ENCODE measurements at regions not wholly inside any gene's neighbourhood (a gene's known extent, or its start where the extent isn't known, plus 50 kb on each side); places are given as distances from the start of the nearest gene placed in this dataset.

DNA sequence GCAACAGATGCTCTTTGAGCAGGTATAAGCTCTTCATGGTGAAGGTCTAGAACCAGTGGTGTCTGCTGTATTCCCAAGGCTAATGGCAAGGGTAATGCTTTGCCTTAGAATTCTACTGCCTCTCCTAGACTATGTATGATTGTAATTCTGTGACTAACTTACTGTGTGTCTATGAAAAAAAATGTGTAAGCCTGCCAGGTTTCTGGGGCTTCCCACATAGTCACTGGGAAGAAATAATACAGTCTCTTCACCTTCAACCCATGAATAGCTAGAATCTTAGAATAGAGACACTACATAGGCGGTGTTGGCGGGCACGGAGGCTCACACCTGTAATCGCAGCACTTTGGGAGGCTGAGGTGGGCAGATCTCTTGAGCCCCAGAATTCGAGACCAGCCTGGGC is 84.1 kb downstream of the C11orf91 start:
- DNase-seq (ENCODE audit: low spot score): no peak

DNA sequence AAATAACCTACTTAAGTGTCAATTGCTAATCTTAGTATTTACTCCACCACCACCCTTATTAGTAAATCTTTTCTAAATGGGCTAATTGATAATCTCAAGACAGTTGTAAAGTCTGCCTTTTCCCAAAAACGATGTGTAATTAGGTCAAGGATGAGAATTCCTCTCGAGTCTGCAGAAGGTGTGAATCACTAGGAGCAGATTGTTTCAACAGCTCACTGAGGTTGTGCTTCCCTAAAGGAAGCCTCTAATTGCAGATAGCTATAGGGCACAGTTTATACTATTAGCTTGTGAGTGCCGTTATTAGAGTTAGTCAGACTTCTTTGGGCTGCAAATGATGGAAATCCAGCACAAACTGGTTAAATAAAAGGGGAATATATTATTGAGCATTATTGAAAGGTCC is 84.9 kb downstream of the C11orf91 start:
- no peak for DNase-seq (ENCODE audit: low spot score)

DNA sequence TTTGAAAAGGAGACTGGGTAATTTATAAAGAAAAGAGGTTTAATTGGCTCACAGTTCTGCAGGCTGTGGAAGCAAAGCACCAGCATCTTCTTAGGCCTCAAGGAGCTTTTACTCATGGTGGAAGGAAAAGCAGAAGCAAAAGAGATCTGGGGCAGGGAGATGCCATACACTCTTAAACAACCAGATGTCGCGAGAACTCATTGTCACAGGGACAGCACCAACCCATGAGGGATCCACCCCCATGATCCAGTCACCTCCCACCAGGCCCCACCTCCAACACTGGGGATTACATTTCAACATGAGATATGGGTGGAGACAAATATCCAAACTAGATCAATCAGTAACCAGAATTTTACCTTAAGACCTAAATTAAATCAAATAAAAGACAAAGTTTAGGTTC is 87.2 kb downstream of the C11orf91 start:
- no peak for DNase-seq (ENCODE audit: low spot score)

GRCh38 chr11:33610903-33611302 is 89.7 kb downstream of the C11orf91 start:
- DNase-seq (ENCODE audit: low spot score): no peak

- no peak for DNase-seq (ENCODE audit: low spot score)
These were observed 92.2 kb downstream of the C11orf91 start for GRCh38 chr11:33608386-33608785.

DNA sequence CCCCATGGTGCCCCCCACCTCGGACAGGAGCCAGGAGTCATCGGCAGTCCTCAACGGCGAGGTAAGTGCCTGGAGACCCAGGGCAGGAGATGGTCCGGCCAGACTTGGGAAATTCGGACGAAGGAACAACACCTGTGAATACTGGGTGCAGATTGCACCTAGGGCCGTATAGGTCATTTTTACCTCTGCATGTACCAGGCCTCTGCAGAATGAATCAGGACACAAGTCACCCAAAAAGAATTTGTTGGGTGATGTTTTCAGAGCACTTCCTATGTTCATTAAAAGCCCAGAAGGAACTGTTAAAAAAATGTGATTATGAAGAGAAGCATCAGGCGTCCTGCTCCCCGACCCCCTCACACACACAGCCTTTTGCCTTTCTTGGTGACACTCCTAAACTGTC is 93.9 kb downstream of the C11orf91 start:
- no peak for DNase-seq (ENCODE audit: low spot score)

- DNase-seq (ENCODE audit: low spot score): no peak
These were observed 94.9 kb downstream of the C11orf91 start for GRCh38 chr11:33605703-33606102.

- DNase-seq (ENCODE audit: low spot score): no peak
These were observed 102.1 kb downstream of the C11orf91 start for GRCh38 chr11:33598426-33599069.

- DNase-seq (ENCODE audit: low spot score): no peak
These were observed 106.4 kb downstream of the C11orf91 start for GRCh38 chr11:33594188-33594587.

DNA sequence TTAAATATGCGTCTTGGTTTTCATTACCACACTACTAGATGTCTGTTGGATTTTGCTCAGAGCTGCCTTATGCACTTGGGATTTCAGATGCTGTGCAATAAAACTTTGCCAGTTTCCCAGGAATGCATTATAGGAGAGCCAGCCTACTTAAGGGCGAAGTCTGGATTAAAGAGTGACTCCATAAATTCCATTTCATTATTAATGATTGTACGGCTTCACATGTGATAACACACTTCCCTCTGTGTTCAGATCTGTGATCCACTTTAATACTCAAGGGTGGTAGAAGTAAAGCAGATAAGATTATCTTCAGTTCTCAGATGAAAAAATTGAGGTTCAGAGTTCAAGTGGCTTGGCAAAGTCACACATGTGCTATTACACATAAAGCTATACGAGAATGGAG is 110.2 kb downstream of the C11orf91 start:
- no peak for DNase-seq (ENCODE audit: low spot score)

GRCh38 chr11:33588056-33588455 is 112.6 kb downstream of the C11orf91 start:
- no peak for DNase-seq (ENCODE audit: low spot score)

DNA sequence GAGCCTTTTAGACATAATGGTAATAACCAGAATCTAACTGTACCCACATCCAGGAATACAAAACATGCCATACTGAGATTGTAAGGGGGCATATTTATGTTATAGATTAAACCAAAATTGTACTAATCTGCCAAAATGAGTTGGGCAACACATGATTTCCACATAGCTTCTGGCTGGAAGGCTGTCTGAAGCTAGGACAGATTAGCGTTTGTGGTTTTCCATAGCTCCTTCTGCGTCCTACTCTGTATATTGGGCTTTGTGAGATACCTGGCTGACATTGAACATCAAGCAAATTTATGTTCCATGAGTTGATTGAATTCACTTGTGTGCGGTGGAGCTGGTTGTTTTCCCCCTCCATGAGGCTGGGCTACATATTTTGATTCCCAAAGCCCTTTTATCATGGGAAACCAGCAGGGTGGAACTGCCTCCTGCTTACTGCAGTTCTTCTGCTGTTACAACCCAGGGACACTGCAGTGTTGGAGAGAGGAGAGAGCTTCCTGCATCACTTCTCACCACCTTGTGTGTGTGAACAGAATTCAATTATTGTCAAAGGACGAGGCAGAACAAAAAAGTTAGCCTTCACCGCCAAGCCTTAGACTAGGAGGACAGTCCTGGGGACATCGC is 114.9 kb downstream of the C11orf91 start:
- DNase-seq (ENCODE audit: low spot score): no peak

GRCh38 chr11:33582636-33583325 is 117.8 kb downstream of the C11orf91 start:
- no peak for DNase-seq (ENCODE audit: low spot score)

GRCh38 chr11:33579101-33579500 is 121.5 kb downstream of the C11orf91 start:
- no peak for DNase-seq (ENCODE audit: low spot score)

DNA sequence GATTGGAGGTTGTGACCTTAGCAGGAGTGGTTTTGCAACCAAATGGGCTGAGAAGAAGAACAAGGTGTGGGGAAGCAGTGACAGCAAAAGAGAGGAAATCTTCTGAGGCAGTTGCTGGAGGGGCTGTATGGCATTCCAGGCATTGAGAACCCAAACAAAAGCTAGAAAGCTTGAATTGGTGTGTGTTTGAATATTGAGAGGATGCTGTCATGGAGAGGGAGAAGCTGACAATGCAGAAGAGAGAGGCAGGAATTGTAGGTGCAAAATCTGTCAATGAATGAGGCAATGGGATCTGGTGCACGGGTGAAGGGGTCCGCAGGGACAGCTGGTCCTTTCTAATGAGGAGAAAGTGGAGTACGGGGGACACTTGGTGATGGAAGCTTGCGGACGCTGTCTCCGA is 123.4 kb downstream of the C11orf91 start:
- no peak for DNase-seq (ENCODE audit: low spot score)

DNA sequence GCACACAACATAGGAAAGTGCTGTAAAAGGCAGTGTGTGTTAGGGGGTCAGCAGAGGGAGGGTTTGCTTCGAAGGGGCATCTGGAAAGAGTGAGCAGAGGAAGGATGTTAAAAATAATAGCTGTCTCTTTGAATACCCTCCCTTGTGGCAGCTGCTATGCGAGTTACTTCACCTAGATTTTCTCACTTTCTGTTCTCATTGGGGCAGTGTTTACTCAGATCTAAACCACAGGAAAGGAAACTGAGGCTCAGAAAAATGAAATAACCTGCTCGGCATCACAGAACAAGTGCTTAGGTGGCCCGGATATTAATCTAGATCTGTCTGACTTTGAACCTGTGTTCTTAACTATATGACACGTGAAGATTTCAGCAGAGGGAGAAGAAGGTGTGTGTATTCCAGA is 125.3 kb downstream of the C11orf91 start:
- no peak for DNase-seq (ENCODE audit: low spot score)

GRCh38 chr11:33574331-33574730 is 126.3 kb downstream of the C11orf91 start:
- DNase-seq (ENCODE audit: low spot score): no peak

DNA sequence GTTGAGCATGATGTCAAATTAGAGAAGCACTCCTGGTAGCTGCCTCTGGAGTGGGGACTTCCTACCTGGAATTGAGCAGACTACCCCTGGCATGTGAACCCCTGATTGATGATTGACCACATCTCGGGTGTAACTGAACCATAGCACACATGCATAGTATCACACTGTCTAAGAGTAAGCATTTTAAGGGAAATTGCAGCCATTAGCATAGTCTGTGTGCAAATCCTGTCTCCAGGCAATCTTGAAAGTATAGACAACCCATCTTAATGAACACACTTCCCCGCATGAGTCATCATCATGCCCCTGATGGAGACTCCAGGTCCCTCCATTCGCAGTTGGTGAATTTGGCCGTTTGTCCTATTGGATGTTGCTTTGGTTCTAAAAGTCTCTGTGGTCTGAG is 131.3 kb downstream of the C11orf91 start:
- DNase-seq (ENCODE audit: low spot score): no peak

GRCh38 chr11:33567004-33567403 is 133.6 kb downstream of the C11orf91 start:
- no peak for DNase-seq (ENCODE audit: low spot score)

GRCh38 chr11:33564856-33565453 is 135.7 kb downstream of the C11orf91 start:
- DNase-seq (ENCODE audit: low spot score): no peak

DNA sequence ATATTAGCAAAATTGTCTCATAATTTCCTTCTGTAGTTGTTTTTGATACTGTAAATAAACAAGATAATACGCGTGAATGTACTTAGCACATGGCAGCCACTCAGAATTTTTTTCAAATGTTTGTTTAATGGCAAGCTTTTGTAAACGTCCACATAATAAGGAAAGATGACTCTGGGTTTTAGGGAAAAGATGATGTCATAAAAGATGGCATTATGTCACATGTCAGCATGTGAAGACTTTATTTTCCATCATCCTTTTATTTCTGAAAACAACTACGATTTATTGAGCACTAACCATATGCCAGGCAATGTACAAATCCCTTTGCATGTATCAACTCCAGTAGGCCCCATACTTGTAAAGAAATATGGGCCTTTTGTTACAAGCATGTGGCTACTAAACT is 139.9 kb downstream of the C11orf91 start:
- no peak for DNase-seq (ENCODE audit: low spot score)

GRCh38 chr11:33559567-33559966 is 141.1 kb downstream of the C11orf91 start:
- DNase-seq (ENCODE audit: low spot score): no peak

GRCh38 chr11:33558097-33558496 is 142.5 kb downstream of the C11orf91 start:
- DNase-seq (ENCODE audit: low spot score): no peak

Measured in CD4-positive, alpha-beta T cell treated with Interleukin-2 at 100 ng/mL for 4 hours (primary cell).